ENCODE measurements at regions not wholly inside any gene's neighbourhood (a gene's known extent, or its start where the extent isn't known, plus 50 kb on each side); places are given as distances from the start of the nearest gene placed in this dataset.
"Not testable (repeated sequence)": the region's sequence is repeated elsewhere in the genome, so short reads cannot be mapped to it uniquely, and the experiment has no call there.

- H3K36me3 Mint-ChIP-seq (ENCODE audit: low read depth); H3K4me3 Mint-ChIP-seq; H3K4me1 Mint-ChIP-seq; H3K27ac Mint-ChIP-seq; intact Hi-C loops (cut with micrococcal nuclease); H3K9me3 Mint-ChIP-seq; H3K27me3 Mint-ChIP-seq: not testable (repeated sequence)
- DNase-seq = peak; percentile 57
Measured at GRCh38 chr2:94764331-94764730, 106.9 kb upstream of the TEKT4 start.

GRCh38 chr2:94767336-94767735 lies 103.9 kb upstream of the TEKT4 start:
- no peak for DNase-seq
- Mint-ChIP-seq H3K36me3 (ENCODE audit: low read depth) (no peaks in the 10 kb centered on the region), H3K4me1 (peaks cover 7% of the 10 kb centered on the region), H3K27me3 (no peaks in the 10 kb centered on the region), H3K27ac (no peak overlapping the region), H3K9me3 (no peaks in the 10 kb centered on the region), H3K4me3 (no peak overlapping the region)
- intact Hi-C loops (cut with micrococcal nuclease) = no loop called here

- no peak for DNase-seq
- no peaks in the 10 kb centered on the region for H3K9me3 Mint-ChIP-seq
- no peak overlapping the region for H3K27ac Mint-ChIP-seq
- no peaks in the 10 kb centered on the region for H3K36me3 Mint-ChIP-seq (ENCODE audit: low read depth)
- H3K27me3 Mint-ChIP-seq = no peaks in the 10 kb centered on the region
- peaks cover 2% of the 10 kb centered on the region for H3K4me1 Mint-ChIP-seq
- intact Hi-C loops (cut with micrococcal nuclease) = no loop called here
- H3K4me3 Mint-ChIP-seq = no peak overlapping the region
Measured at GRCh38 chr2:94769733-94770132, 101.5 kb upstream of the TEKT4 start.

GRCh38 chr2:94774851-94775250 lies 96.4 kb upstream of the TEKT4 start:
- no peak overlapping the region for H3K4me3 Mint-ChIP-seq
- H3K9me3 Mint-ChIP-seq = no peaks in the 10 kb centered on the region
- no peaks in the 10 kb centered on the region for H3K4me1 Mint-ChIP-seq
- peaks cover 2% of the 10 kb centered on the region for H3K27me3 Mint-ChIP-seq
- H3K36me3 Mint-ChIP-seq (ENCODE audit: low read depth) = no peaks in the 10 kb centered on the region
- intact Hi-C loops (cut with micrococcal nuclease) = no loop called here
- no peak overlapping the region for H3K27ac Mint-ChIP-seq
- no peak for DNase-seq

- no peak overlapping the region for H3K4me3 Mint-ChIP-seq
- intact Hi-C loops (cut with micrococcal nuclease) = no loop called here
- no peaks in the 10 kb centered on the region for H3K9me3 Mint-ChIP-seq
- H3K36me3 Mint-ChIP-seq (ENCODE audit: low read depth) = no peaks in the 10 kb centered on the region
- peaks cover 2% of the 10 kb centered on the region for H3K27me3 Mint-ChIP-seq
- no peak overlapping the region for H3K27ac Mint-ChIP-seq
- DNase-seq = no peak
- H3K4me1 Mint-ChIP-seq = no peaks in the 10 kb centered on the region
Measured at GRCh38 chr2:94776036-94776435, 95.2 kb upstream of the TEKT4 start.

GRCh38 chr2:94785105-94785504 lies 86.1 kb upstream of the TEKT4 start:
- H3K4me1 Mint-ChIP-seq; DNase-seq; H3K4me3 Mint-ChIP-seq; H3K27me3 Mint-ChIP-seq; H3K9me3 Mint-ChIP-seq; H3K27ac Mint-ChIP-seq; H3K36me3 Mint-ChIP-seq (ENCODE audit: low read depth); intact Hi-C loops (cut with micrococcal nuclease): not testable (repeated sequence)

GRCh38 chr2:94786424-94786823 lies 84.8 kb upstream of the TEKT4 start:
- DNase-seq; H3K4me3 Mint-ChIP-seq; H3K27me3 Mint-ChIP-seq; H3K4me1 Mint-ChIP-seq; H3K27ac Mint-ChIP-seq; H3K9me3 Mint-ChIP-seq; H3K36me3 Mint-ChIP-seq (ENCODE audit: low read depth); intact Hi-C loops (cut with micrococcal nuclease): not testable (repeated sequence)

- H3K27ac Mint-ChIP-seq; H3K9me3 Mint-ChIP-seq; H3K27me3 Mint-ChIP-seq; H3K4me3 Mint-ChIP-seq; DNase-seq; H3K36me3 Mint-ChIP-seq (ENCODE audit: low read depth); H3K4me1 Mint-ChIP-seq; intact Hi-C loops (cut with micrococcal nuclease): not testable (repeated sequence)
Measured at GRCh38 chr2:94790169-94790568, 81.1 kb upstream of the TEKT4 start.

GRCh38 chr2:94797235-94797634 lies 74.0 kb upstream of the TEKT4 start:
- intact Hi-C loops (cut with micrococcal nuclease); H3K36me3 Mint-ChIP-seq (ENCODE audit: low read depth); H3K4me1 Mint-ChIP-seq; H3K9me3 Mint-ChIP-seq; DNase-seq; H3K27ac Mint-ChIP-seq; H3K4me3 Mint-ChIP-seq: not testable (repeated sequence)
- H3K27me3 Mint-ChIP-seq = peaks cover 15% of the 10 kb centered on the region
